Left ventricle myocardium inferior (tissue), 1 donor: ENCODE measurements at regions not wholly inside any gene's neighbourhood (a gene's known extent, or its start where the extent isn't known, plus 50 kb on each side); places are given as distances from the start of the nearest gene placed in this dataset.

Source experiments
- DNase-seq: peaks from one replicate; pipeline ENCODE4 v3.0.0-alpha.2; 2020
- H3K27ac ChIP-seq: fragments of 200-600 bp; replicated peaks from 2 replicates; pipeline ENCODE4 v1.8.0; 2021
- H3K27me3 ChIP-seq: fragments of 200-600 bp; 2 replicates; pipeline ENCODE4 v1.8.0; 2021; ENCODE audit warnings: low read depth
- H3K36me3 ChIP-seq: fragments of 200-600 bp; 2 replicates; pipeline ENCODE4 v1.8.0; 2021
- H3K4me1 ChIP-seq: fragments of 200-600 bp; 2 replicates; pipeline ENCODE4 v1.8.0; 2021
- H3K4me3 ChIP-seq: fragments of 200-600 bp; 2 replicates; pipeline ENCODE4 v1.8.0; 2021; ENCODE audit warnings: mild to moderate bottlenecking, moderate library complexity
- H3K9me3 ChIP-seq: fragments of 200-600 bp; replicated peaks from 2 replicates; pipeline ENCODE4 v1.8.0; 2021
- CTCF ChIP-seq: fragments of 200-600 bp; IDR thresholded peaks from 2 replicates; pipeline ENCODE4 v1.8.0; 2021; ENCODE audit warnings: antibody characterized with exemption, mild to moderate bottlenecking, borderline replicate concordance
- intact Hi-C: fragments of 100-400 bp; cut with micrococcal nuclease; formaldehyde crosslinking; loops from one replicate; pipeline ENCODE4 v1.11.0; 2022
- donor health status: DM: no; HTN: yes; CAD: no; lungs with severe emphysema.

- intact Hi-C loops: no loop called here
- Histone ChIP-seq H3K9me3 (peaks cover 25% of the 10 kb centered on the region), H3K27me3 (no peaks in the 10 kb centered on the region), H3K4me1 (no peaks in the 10 kb centered on the region), H3K4me3 (no peak overlapping the region), H3K27ac (no peak overlapping the region), H3K36me3 (no peaks in the 10 kb centered on the region)
- DNase-seq: no peak
- TF ChIP-seq CTCF: no peak
Measured at GRCh38 chr2:209238765-209239584, 184.9 kb upstream of the MAP2 start.

- Histone ChIP-seq H3K4me3 (no peak overlapping the region), H3K4me1 (no peaks in the 10 kb centered on the region), H3K9me3 (peaks cover 25% of the 10 kb centered on the region), H3K27me3 (no peaks in the 10 kb centered on the region), H3K36me3 (no peaks in the 10 kb centered on the region), H3K27ac (no peak overlapping the region)
- TF ChIP-seq CTCF: no peak
- no peak for DNase-seq
- intact Hi-C loops: no loop called here
Measured at GRCh38 chr2:209239585-209239938, 184.3 kb upstream of the MAP2 start.

GRCh38 chr2:209240204-209240603 is 183.6 kb upstream of the MAP2 start:
- no peak for DNase-seq
- Histone ChIP-seq H3K9me3 (peaks cover 25% of the 10 kb centered on the region), H3K4me3 (no peak overlapping the region), H3K4me1 (no peaks in the 10 kb centered on the region), H3K36me3 (no peaks in the 10 kb centered on the region), H3K27ac (no peak overlapping the region), H3K27me3 (no peaks in the 10 kb centered on the region)
- intact Hi-C loops: no loop called here
- TF ChIP-seq CTCF: no peak

- Histone ChIP-seq H3K9me3 (no peaks in the 10 kb centered on the region), H3K4me1 (no peaks in the 10 kb centered on the region), H3K27me3 (no peaks in the 10 kb centered on the region), H3K4me3 (no peak overlapping the region), H3K36me3 (no peaks in the 10 kb centered on the region), H3K27ac (no peak overlapping the region)
- no peak for TF ChIP-seq CTCF
- intact Hi-C loops: no loop called here
- no peak for DNase-seq
Measured at GRCh38 chr2:209253544-209253943, 170.3 kb upstream of the MAP2 start.

- Histone ChIP-seq H3K9me3 (no peaks in the 10 kb centered on the region), H3K4me3 (no peak overlapping the region), H3K36me3 (no peaks in the 10 kb centered on the region), H3K27me3 (no peaks in the 10 kb centered on the region), H3K4me1 (no peaks in the 10 kb centered on the region), H3K27ac (no peak overlapping the region)
- TF ChIP-seq CTCF: no peak
- intact Hi-C loops: no loop called here
- DNase-seq: no peak
Measured at GRCh38 chr2:209259767-209260166, 164.1 kb upstream of the MAP2 start.
